ENCODE measurements at regions not wholly inside any gene's neighbourhood (a gene's known extent, or its start where the extent isn't known, plus 50 kb on each side); places are given as distances from the start of the nearest gene placed in this dataset.

DNA sequence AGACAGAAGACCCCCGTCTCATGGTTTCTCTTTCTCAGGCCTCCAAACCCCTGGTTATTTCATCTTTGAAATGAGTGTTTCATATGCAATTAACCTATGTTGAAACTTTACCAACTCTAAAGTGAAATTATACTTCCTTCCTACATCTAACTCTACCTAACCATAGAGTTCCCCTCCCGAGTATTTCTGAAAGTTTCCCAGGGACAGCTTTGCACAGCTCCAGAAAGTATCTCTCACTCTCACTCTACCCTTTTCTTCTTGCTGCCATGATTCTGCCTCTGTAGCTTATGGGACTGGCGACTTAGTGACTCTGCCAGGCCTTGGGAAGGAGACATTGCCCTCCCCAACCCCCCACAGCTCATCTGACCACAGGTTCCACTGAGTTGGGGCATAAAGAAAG, 107.9 kb downstream of the B3GNT2 start:
- H3K4me3 ChIP-seq (ENCODE audit: low read depth, low read length): no peak overlapping the region
- no peak for DNase-seq (ENCODE audit: low read depth)
- TF ChIP-seq, protein P1, sequence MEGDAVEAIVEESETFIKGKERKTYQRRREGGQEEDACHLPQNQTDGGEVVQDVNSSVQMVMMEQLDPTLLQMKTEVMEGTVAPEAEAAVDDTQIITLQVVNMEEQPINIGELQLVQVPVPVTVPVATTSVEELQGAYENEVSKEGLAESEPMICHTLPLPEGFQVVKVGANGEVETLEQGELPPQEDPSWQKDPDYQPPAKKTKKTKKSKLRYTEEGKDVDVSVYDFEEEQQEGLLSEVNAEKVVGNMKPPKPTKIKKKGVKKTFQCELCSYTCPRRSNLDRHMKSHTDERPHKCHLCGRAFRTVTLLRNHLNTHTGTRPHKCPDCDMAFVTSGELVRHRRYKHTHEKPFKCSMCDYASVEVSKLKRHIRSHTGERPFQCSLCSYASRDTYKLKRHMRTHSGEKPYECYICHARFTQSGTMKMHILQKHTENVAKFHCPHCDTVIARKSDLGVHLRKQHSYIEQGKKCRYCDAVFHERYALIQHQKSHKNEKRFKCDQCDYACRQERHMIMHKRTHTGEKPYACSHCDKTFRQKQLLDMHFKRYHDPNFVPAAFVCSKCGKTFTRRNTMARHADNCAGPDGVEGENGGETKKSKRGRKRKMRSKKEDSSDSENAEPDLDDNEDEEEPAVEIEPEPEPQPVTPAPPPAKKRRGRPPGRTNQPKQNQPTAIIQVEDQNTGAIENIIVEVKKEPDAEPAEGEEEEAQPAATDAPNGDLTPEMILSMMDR (IDR thresholded peaks at IDR 0.05; ENCODE audit: insufficient read depth, low read length): no peak

DNA sequence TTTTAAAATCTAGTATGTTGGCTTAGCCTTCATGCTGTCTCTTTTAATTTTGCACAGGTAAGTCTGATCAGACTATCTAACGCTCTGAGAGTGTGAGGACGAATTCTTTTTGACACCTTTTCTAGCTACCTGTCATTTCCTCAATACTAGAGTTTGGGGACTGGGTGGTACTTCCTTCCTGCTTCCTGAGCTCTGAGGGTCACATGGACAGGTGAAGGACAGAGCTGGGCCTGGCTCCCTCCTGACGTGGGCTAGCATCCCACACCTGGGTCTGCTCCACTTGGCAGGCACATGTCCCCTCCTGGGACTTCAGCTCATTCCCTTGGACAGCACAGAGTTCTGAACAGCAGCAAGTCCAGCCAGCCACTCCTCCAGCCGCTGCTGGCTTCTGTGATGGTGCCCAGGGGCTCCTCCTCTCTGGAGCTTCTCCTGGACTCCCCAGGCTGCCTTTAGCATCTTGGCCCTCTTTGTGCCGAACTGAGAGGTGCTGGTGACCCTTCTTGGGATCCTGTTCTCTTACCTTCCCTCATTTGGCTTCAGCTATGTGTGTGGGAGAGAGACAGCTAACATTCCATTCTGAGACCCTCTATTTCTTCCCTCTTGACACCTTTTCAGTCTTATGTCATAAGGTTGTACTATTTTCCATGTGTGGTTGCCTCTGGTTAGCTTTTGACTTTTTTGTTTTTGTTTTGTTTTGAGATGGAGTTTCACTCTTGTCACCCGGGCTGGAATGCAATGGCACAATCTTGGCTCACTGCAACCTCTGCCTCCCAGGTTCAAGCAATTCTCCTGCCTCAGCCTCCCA, 106.9 kb downstream of the B3GNT2 start:
- no peak for DNase-seq (ENCODE audit: low read depth)
- TF ChIP-seq, protein P1 (IDR thresholded peaks at IDR 0.05; ENCODE audit: insufficient read depth, low read length): no peak
- no peak overlapping the region for H3K4me3 ChIP-seq (ENCODE audit: low read depth, low read length)

DNA sequence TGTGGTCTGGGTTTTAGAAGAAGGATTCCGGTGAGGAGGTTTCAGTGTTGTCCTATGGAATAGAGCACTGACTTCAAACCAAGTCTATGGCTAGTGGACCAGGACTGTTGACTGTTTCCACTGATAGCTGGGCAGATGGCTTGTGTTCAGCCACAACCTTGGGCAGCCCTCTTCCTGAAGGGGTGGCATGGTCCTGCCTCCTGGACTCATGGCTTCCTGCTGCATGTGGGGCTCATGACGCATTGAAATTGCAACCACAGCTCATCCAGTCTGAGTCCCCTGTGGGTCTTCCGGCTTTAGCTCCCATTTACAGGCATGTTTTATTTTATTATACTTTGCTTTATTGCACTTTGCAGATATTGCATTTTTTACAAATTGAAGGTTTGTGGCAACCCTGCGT, 105.0 kb downstream of the B3GNT2 start:
- TF ChIP-seq, protein P1 (IDR thresholded peaks at IDR 0.05; ENCODE audit: insufficient read depth, low read length): no peak

DNA sequence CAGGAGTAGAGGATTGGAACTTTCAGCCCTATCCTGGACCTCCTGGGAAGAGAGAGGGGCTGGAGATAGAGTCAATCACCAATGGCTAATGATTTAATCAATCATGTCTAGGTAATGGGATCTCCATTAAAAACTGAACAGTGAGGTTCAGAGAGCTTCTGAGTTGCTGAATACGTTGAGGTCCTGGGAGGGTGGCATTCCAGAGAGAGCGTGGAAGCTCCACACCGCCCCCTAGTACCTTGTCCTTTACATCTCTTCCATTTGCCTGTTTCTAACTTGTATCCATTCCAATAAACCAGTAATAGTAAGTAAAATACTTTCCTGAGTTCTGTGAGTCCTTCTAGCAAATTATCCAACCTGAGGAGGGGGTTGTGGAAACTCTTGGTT, 101.7 kb downstream of the B3GNT2 start:
- no peak overlapping the region for H3K4me3 ChIP-seq (ENCODE audit: low read depth, low read length)
- TF ChIP-seq, protein P1 (IDR thresholded peaks at IDR 0.05; ENCODE audit: insufficient read depth, low read length): peak; percentile 16
- no peak for DNase-seq (ENCODE audit: low read depth)

More for the DNA sequence above, 105.0 kb downstream of the B3GNT2 start:
- no peak for DNase-seq (ENCODE audit: low read depth)
- no peak overlapping the region for H3K4me3 ChIP-seq (ENCODE audit: low read depth, low read length)

DNA sequence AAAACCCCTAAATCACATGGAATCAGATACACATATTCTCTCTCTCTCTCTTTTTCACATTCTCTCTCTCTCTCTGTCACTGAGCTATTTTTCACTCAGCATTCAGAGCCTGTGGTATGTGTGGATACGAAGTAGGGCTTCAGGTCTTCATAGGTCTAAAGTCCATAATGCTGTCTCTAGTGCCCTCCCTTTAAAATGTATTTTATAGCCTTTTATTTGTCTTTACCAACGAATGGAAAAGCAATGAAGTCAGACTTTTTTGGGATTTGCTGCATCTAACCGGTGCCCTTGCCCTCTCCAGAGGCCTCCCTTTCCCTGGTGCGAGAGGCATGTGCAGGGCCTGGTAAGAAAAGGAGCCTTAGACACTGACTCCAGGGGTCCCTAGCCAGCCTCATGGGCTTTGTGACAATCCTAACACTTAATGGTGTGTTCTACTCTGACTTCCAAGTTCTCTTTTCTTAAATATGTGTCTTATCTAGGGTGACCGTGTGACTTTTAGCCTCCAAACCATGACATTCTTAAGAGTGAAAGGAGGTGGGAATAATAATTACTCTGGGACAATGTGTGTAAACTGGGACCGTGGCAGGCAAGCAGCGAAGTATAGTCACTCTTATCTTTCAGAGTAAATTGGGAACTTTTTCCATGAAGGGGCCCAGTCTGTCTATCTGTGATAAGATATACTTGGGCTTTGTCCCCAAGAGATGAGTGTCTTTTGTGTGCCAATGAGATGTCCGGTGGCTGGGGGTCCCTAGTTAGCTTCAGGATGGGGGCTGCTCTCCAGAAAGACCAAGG, 101.1 kb downstream of the B3GNT2 start:
- no peak for DNase-seq (ENCODE audit: low read depth)
- TF ChIP-seq, protein P1 (IDR thresholded peaks at IDR 0.05; ENCODE audit: insufficient read depth, low read length): no peak
- H3K4me3 ChIP-seq (ENCODE audit: low read depth, low read length): no peak overlapping the region

DNA sequence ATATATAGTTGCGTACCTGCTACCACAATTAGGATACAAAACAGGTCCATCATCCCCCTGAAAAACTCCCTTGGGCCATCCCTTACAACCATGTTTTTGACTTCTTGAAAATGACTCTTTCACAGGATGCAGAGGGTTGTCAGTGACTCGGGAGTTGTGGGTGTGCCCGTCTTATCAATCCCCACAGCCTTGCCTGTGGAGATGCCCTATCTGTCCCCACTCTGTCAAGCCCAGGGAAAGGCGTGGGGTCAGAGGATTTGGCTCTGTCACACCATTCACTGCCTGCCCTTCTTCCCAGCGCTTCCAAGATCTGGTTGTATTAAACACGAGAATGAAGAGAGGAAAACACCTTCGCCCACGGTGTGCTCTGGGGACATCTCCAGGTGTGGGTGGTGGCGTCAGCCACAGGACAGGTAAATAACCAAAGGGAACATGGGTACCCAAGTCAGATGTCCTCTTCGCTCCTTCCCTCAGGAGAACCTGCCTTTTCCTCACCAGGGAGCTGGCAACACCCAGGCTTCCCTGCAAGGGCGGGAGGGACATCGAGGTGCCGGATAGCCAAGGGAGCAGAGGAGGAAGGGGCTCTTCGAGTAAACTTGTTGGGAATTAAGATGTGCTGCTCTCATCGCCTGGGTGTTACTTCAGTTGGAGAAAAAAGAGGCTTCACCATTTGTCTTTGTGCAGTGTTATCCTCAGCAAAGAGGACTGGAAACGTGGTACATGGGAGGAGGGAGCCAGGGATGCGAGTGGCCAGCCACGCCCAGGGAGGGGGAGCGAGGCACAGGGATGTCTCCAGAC, 100.3 kb downstream of the B3GNT2 start:
- TF ChIP-seq, protein P1 (IDR thresholded peaks at IDR 0.05; ENCODE audit: insufficient read depth, low read length): no peak
- DNase-seq (ENCODE audit: low read depth): no peak
- H3K4me3 ChIP-seq (ENCODE audit: low read depth, low read length): no peak overlapping the region

Data from fibroblast of the aortic adventitia (primary cell).